ENCODE measurements at regions not wholly inside any gene's neighbourhood (a gene's known extent, or its start where the extent isn't known, plus 50 kb on each side); places are given as distances from the start of the nearest gene placed in this dataset.
"Not testable (repeated sequence)": the region's sequence is repeated elsewhere in the genome, so short reads cannot be mapped to it uniquely, and the experiment has no call there.

DNA sequence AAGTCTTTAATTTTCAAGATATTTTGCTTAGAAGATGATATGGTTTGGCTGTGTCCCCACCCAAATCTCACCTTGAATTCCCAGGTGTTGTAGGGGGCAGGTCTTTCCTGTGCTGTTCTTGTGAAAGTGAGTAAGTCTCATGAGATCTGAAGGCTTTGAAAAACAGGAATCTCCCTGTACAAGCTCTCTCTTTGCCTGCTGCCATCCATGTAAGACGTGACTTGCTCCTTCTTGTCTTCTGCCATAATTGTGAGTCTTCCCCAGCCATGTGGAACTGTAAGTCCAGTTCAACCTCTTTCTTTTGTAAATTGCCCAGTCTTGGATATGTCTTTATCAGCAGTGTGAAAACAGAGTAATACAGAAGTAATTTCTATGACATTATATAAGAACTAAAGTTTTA is 1255.2 kb upstream of the LRRTM3 start:
- not testable (repeated sequence) for DNase-seq (ENCODE audit: low spot score)

DNA sequence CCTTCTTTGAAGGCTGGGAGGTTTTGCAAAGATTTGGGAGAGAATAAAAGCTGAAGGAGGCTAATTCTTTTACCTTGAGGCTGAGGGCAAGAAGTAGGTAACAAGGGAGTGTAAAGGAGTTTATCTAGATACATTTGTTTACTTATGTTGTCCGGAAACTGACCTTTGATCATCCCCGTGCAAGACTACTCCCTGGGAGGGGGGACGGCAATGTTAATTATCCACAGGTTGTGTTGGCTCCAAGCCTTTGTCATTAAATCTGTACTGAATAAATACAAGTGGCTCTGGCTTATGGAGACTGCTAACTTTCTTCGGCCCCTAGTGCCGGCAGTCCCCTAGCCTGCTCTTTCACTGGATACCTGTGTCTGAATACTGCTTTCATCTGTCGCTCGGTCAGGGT is 1250.6 kb upstream of the LRRTM3 start:
- no peak for DNase-seq (ENCODE audit: low spot score)

DNA sequence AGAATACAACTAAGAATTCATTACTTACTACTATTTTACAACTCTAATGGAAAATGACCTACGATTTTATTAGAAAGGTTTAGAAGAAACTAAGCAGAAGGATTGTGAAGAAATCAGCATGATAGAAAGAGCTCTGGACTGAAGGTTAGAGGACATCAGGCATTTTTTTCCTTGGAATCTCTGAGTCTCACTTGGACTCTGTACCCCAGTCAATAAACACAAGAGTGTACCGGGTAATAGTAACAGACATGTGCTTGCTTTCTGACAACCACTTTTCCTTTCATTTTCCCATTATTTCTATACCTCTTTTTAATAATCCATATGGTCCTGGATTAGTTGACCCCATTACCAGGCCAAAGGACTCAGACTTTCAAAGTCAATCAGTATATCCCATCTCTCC is 1240.9 kb upstream of the LRRTM3 start:
- DNase-seq (ENCODE audit: low spot score), result no peak

DNA sequence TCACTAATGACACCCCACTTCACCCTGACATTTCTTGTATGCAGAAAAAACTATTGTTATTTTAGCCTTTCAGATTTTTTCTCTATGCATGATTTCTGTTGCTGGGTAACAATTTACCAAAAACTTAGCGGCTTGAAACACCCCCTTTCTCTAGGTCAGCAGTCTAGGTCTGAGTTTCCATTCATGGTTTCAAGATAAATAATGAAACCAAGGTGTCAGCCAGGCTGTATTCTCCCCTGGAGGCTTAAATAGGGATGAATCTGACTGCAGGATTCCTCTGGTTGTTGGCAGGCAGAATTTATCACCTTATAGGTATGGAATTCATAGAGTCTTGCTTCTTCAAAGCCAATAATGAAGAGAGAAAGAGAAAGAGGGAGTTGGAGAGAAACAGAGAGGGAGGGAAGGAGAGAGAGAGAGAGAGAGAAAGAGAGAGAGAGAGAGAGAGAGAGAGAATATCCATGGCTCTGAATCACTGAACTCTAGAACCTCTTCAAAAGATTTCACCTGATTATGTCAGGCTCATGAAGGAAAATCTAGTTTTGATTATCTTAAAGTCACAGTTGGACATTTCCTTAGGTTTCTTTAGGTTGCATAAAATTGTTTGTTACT is 1224.6 kb upstream of the LRRTM3 start:
- DNase-seq (ENCODE audit: low spot score), result no peak

DNA sequence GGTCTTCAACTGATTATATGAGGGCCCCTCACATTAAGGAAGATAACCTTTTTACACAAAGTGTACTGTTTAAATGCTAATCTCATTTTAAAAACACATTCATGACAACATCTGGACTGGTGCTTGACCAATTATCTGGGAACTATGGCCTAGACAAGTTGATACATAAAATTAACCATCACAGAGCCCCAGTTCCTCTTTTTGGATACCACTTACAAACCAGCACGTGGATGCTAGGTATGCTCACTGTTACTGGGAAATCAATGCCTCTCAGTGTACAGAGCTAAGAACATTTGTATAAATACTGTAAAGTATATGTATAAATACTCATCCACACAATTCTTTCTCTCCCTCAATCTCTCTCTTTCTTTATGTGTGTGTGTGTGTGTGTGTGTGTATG is 1217.8 kb upstream of the LRRTM3 start:
- no peak for DNase-seq (ENCODE audit: low spot score)

DNA sequence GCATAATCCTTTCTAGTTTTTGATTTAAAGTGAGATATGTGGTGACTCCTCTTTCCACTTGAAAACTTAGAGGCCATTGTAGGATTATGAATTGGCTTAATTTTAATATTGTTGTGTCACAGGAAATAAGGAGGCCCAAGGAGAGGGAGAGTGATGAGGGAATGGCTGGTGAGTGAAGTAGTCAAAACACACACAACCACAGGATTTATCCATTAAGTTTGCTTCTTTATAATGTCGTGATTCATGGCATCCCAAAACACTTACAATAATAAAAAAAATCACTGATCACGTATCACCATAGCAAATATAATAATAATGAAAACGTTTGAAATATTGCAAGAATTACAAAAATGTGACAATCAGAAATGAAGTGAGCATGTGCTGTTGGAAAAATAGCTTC is 1215.5 kb upstream of the LRRTM3 start:
- no peak for DNase-seq (ENCODE audit: low spot score)

DNA sequence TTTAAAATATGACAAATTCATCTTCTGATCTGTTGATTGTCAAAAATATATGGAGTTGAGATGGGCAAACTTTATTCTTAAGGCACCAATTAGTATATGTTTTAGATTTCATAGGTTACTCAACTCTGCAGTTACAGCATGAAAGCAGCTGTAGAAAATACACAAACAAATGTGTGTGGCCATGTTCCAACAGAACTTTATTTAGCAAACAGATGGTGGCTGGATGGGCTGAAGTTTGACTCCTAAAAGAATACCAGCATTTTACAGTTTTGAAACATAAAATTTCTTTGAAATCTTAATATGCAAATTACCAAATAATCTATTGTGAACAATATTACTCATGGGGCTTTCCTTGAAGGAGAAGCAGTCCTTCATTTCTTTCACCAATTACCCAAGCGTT is 1206.0 kb upstream of the LRRTM3 start:
- DNase-seq (ENCODE audit: low spot score), result no peak

DNA sequence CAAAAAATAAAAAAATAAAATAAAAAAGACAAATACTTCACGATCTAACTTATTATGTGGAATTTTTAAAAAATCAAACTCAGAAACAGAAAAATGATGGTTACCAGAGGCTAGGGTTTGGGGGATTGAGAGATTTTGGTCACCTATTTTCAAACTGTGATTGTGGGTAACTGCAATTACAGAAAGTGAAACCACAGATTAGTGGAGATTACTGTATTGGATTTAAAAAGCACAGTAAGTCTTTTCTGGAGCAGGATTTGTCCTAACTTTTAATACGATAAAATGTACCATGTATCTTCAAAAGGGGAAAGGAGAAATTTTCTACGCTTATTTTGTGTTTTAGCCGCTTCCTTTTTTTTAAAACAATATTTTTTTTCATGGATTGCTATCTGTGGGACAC is 1204.9 kb upstream of the LRRTM3 start:
- DNase-seq (ENCODE audit: low spot score), result no peak

DNA sequence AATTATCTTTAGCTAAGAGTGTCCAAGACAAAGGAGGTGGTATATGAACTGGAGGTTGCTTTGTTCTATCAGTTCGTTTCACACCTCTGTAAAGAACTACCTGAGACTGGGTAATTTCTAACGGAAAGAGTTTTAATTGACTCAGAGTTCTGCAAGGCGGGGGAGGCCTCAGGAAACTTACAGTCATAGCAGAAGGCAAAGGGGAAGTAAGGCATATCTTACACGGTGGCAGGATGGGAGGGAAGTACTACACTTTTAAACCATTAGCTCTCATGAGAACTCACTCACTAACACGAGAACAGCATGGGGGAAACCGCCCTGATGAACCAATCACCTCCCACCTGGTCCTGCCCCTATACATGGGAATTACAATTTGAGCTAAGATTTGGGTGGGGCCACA is 1202.3 kb upstream of the LRRTM3 start:
- DNase-seq (ENCODE audit: low spot score), result no peak

DNA sequence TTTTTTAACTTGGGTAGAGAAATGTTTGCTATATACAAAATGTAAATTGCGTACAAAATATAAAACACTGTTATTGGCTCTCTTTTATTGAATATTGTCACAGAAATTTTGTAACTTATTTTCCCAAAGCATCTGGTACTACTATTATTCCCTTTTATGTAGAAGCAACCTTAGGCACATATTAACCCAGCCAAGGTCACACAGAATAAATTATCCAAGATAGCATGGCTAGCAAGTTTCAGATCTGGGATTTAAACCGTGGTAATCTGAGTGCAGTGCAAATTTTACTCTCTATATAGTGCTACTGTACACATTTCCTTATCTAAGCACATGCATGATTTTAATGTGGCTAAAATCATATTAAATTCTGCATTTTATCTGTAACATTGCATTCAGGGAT is 1190.5 kb upstream of the LRRTM3 start:
- no peak for DNase-seq (ENCODE audit: low spot score)

DNA sequence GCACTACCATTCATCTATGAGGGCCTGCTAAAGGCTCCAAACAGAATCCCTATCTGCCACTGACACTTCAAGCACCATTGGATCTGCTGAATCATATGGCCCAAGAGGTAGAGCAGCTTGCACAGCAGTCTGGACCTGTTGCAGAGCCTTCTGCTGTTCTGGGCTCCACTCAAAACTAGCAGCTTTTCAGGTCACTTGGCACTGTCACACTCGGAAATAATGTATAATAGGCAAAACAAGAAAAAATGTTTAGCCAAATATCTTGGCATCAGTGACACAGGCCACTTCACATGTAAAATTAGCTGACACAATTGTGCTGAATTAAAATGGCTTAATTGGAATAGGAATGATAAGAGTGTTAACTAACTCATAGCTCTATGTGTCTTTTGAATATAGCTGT is 1182.9 kb upstream of the LRRTM3 start:
- DNase-seq (ENCODE audit: low spot score), result no peak

DNA sequence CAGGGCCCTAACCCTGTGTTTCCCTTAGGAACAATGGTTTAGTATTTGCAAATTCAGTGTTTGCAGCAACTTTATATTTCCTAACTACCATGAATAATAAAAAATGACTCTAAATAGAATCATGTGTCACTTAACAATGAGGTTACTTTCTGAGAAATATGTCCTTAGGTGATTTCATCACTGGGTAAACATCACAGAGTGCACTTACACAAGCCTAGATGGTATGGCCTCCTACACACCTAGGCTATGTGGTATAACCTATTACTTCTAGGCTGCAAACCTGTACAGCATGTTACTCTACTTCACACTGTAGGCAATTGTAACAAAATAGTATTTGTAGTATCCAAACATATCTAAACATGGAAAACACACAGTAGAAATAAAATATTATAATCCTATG is 1174.6 kb upstream of the LRRTM3 start:
- no peak for DNase-seq (ENCODE audit: low spot score)

DNA sequence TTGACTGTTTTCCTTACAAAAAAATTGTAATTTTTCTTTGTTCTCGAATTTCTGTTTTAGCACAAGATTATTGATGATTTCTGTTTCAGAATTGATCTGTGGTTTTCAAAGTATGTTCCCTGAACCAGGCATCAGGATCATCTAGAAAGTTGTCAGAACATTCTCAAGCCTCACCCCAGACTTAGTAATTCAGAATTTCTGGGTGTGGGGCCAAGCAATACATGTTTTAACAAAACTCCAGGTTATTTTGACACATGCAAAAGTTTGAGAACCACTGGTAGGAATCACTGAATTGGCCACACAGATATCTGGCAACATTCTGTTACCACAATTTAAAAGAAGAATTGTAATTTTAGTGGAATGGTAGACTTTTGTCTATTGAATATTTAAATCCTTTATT is 1173.9 kb upstream of the LRRTM3 start:
- DNase-seq (ENCODE audit: low spot score), result no peak

DNA sequence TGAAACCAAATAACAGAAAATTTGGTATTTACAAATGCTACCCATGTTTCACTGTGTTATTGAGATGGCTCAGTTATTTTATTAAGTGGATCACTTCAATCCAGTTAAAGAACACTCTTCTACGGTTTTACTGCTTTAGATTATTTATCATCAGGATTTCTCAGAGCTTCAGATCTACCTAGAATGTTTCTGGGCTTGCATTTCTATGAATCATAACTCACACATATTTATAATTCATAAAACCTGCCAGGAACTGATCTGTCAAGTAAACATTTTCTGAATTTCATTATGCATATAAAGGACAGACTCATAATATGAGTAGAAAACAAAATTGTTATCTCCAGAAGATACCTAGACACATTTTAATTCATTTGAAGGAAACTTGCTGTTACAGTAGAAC is 1172.3 kb upstream of the LRRTM3 start:
- DNase-seq (ENCODE audit: low spot score), result no peak

DNA sequence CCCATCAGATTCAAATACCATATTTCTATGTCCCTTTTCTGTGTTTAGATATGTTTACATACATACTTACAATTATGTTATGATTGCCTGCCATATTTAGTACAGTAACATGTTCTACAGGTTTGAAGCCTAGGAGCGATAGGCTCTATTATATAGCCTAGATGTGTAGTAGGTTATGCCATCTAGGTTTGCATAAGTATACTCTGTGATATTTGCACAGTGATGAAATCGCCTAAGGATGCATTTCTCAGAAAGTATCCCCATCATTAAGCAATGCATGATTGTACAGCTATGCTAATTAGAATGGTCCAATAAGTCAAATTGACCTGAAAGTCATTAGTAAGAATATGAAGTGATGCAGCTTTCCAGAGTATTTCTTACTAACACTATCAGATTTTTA is 1171.7 kb upstream of the LRRTM3 start:
- no peak for DNase-seq (ENCODE audit: low spot score)

DNA sequence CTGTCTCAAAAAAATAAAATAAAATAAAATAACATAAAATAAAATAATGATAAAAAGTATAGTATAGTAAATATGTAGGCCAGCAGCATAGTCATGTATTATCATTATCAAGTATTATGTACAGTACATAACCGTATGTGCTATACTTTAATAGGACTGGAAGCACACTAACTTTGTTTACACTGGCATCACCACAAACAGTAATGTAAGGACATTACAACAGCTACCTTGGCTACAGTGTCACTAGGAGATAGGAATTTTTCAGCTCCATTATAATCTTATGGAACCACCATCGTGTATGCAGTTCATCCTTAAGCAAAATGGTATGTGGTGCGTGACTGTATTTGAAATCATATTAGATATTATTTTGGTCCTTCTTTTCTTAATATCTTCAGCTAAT is 1163.5 kb upstream of the LRRTM3 start:
- no peak for DNase-seq (ENCODE audit: low spot score)

DNA sequence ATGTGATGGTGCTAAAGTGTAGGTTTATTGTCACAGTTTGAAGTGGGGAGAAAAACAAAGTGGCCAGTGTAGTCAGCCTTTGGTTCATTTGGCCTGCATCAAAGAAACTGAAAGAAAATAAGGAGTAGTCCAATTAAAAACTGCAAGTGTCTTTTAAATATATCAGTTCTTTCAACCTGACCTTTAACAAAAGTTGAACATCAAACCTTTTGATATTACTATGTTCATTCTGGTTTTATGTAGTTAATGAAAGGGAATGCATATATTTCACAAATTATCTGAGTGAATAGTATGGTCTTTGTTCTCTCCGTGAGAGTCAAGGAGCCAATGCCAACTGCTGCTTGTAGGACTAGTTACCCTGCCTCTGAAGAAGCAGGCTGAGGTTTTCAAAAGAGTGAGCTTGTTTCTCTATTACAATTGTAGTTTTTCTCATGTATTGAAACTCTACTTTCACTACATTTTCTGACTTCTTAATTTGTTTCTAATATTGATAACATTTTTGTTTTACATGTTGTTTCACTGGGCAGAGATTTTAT is 1160.8 kb upstream of the LRRTM3 start:
- no peak for DNase-seq (ENCODE audit: low spot score)

DNA sequence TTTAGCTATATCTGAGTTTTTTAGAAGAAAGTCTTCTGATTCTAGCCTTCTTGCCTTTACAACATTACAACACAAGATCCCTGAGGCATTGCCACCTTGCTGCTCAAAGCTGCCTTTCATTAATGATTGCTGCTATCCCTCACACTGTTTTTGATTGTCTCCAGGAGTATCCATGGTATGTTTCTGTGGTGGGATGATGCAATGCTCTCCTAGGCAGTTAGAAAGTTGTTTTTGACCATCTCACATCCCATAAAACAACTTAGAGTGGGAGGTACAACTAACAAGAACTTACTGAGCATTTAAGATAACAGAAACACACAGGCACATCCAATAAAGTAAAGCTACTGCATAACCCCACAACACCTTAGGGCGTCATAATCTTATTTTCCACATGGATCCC is 1156.0 kb upstream of the LRRTM3 start:
- DNase-seq (ENCODE audit: low spot score), result no peak

DNA sequence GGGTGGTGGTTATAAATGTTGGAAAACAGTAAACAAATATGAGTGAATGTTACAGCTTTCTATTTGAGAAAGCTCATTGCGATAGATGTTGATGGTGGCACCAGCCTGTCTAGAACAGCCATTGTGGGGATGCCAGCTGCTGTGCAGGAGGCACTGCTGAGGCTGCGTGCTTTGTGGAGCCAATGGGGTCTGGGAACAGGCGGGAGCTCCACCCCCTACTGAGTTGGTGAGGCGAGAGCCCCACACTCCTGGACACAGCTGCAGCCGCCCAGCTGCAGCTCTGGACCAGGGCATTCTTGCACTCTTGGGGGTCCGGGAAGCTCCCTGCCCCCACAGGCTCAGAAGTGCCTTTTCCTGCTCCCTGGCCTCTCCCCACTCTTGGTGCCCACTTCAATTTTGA is 1147.1 kb upstream of the LRRTM3 start:
- DNase-seq (ENCODE audit: low spot score), result no peak

DNA sequence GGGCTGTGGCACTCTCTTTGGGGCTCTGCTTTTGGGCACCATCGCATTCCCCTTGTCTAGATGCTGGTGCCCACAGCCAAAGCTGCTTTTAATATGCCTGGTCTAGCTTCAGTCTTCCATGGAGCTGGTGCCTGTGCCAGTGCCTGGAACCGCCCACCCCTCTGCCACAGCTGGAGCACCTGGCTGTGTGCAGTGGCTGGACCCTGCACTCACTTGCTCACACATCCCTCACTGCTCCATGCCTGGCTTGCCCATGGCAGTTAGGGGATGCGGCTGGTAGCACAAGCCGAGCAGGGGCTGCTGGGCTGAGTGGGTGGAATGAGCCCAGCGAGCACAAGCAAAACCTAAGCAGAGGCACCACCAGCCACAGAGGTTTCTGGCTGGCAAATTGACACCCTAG is 1145.9 kb upstream of the LRRTM3 start:
- no peak for DNase-seq (ENCODE audit: low spot score)

DNA sequence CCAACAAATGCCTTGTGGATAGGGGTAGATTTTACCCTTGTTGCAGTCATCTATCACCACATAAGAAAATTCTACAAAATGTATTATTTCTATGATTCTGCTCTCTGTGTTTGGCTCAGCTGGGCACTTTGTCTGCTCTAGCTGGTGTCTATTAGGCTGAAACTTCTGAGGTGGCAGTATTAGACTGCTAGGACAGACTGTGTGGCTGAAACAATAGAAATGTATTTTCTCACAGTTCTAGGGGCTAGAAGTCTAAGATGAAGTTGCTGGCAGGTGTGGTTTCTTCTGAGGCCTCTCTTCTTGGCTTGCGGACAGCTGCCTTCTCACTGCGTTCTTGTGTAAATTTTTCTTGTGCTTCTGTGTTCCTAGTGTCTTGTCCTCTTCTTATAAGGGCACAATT is 1139.6 kb upstream of the LRRTM3 start:
- no peak for DNase-seq (ENCODE audit: low spot score)

DNA sequence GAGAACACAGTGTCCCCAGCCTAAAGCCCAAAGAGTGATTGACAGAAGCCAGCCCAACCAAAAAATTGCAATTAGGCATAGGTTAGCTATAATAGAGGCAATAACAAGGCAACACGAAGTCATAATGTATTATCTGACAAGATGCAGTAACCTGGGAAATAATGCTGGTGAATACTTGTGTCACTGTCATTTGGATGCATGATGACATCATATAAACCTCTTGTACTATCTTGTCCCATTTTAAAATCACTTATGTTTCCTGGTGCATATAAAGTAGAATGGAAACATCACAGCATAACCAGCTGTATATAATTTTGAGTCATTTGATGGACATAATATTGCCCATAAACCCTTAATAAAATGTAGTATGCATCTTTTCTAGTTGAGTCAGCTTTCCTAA is 1138.3 kb upstream of the LRRTM3 start:
- DNase-seq (ENCODE audit: low spot score), result no peak

DNA sequence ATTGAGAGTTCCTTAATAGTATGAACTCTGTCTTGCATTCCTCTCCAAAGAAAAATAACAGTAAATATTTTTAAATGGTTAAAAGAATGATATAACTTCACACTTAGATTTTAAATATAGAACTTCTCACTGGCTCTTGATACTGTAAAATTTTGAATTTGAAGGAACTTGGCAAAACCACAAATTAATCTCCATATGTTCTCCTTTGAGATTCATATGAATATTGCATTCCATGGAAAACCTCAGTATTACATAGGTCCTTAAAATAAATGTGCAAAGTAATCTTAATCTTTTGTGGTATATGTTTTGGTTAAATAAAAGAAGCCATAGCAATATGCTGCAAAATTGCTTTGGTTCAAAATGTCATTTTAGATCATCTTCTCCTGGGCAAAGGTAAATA is 1137.6 kb upstream of the LRRTM3 start:
- DNase-seq (ENCODE audit: low spot score), result no peak

DNA sequence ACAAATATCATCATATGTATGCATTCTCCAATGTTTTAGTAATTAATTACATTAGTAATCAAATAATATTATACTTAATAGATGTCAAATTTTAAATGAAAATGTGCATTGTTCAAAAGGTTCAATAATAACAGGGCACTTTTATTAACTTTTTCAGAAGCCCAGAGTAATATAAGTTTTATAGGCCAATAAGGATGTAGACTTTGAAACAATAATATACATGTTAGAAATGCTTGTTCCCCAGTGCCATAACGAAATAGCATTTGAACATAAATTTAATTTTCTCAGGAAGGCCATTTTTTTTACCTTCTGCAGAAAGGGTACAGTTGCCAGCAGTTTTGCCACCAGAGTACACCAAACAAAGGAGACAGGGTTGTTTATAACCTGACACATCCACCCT is 1133.9 kb upstream of the LRRTM3 start:
- DNase-seq (ENCODE audit: low spot score), result no peak
